Tongue (tissue), 1 donor: ENCODE measurements at regions not wholly inside any gene's neighbourhood (a gene's known extent, or its start where the extent isn't known, plus 50 kb on each side); places are given as distances from the start of the nearest gene placed in this dataset.

Source experiments
- DNase-seq: peaks from one replicate; pipeline ENCODE4 v3.0.0-alpha.2; 2015

DNA sequence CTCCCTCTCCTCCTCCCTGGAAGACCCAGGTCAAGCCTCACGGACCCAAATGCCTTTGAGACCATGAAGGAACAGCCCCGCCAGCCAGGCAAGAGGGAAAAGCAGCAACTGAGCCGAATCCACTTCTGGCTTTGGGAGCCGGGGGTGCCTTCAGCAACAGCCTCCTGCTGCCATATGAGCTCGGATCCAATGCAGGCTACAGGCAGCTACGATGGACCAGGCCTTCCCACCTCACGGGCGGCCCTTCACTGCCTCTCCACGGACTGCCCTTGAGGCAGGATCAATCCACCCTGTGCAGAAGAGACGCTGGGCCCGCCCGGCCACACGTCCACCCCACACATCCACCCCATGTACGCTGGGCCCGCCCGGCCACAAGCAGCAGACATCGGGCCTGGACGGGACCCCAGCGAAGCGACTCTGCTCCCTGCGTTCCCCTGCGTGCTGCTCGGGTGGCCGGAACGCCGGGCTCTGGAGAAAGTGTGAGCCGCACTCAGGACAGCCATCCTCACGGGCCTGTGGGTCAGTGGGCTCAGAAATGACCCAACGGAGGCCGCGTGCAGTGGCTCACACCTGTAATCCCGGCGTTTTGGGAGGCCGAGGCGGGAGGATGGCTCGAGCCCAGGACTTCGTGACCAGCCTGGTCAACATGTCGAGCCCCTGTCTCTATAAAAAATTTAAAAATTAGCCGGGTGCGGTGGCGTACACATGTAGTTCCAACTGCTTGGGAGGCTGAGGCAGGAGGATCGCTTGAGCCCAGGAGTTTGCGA lies 82.0 kb downstream of the FOXL3 start:
- DNase-seq, result no peak

DNA sequence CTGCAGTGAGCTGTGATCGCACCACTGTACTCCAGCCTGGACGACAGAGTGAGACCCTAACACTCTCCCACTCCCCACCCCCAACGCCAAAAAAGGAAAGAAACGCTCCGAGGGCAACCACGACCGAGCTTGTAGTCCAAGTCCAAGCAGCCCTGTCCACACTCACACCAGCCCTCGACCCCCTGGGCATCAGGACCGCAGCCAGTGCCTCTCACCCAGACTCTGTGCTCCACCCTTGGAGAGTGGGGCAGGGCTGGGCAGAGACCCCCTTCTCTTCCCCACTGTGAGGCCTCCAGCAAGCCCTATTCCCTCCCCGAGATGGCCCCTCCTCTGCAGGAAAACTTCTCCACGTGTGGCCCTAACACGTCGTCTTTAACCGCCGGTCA lies 82.6 kb downstream of the FOXL3 start:
- no peak for DNase-seq

DNA sequence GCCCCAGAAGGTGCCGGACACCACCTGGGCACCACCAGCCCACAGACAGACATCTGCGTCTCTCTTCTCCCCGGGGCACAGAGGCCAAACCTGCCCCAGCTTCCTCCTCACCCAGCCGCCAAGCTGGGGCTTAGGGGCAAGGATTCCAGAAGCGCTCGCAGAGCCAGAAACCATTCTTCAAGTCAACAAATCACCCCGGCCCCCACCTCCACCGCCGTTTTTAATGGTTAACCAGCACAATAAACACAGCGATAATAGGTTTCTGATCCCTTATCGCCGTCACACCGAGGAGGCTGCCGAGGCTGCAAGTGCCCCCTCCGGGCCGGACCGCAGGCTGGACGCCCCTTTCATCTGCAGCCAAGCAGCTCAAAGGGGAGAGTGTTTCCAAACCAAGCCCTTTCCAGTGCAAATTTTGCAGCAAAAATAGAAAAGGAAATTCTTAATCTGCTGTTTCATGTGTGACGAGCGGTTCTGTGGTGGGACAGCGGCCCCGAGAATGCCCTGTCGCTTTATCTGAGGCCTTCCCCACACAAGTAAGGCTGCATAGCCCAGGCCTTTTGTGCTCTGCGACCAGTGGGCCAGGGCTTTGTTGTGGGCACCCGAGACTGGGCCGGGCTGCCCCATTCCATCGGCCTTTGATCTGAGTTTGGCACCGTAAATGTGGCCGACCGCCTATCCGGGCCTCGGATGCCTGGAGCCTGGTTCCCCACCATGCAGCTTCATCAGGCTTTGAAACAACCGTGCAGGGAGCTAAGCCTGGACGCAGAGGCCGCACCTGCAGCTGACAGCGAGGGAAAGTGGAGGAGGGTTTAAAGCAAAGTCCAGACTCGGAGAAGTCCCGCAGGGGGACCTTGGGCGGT lies 83.2 kb downstream of the FOXL3 start:
- DNase-seq, result no peak

DNA sequence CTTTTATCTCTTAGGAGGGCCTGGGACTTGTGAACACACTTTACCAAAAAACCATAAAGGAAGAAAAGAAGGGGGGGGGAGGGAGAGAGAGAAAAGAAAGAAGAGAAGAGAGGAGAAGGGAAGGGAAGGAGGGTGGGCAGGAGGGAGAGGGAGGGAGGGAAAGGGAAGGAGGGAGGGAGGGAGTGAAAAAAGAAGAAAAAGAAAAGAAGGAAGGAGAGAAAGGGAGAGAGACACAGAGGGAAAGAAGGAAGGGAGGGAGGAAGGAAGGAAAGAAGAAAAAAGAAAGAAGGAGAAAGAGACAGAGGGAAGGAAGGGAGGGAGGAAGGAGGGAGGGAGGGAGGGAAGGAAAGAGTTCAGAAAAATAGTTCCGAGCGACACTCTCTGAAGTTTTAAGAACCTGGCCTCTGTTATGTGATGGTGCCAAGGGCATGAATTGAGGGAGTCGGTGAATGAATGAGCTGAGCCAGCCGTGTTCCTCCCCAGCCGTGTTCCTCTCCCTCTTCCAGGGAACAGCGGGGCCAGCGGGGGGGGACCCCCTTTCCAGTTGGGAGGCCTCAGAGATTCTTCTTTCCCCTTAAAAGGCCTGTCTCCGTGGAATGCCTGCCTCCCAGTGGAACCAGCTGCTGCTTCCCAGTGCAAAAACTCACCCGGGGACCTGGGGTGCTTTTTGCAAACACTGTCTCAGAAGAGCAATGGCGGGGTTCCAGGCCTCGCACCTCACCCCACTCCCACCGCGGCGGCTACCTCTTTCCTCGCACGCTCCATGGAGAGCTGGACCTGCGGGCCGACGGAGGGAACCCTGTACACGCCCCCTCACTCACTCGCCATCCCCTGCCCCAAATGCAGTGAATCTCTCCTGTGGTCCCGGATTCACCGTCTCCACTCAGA lies 84.1 kb downstream of the FOXL3 start:
- DNase-seq, result peak; percentile 60

DNA sequence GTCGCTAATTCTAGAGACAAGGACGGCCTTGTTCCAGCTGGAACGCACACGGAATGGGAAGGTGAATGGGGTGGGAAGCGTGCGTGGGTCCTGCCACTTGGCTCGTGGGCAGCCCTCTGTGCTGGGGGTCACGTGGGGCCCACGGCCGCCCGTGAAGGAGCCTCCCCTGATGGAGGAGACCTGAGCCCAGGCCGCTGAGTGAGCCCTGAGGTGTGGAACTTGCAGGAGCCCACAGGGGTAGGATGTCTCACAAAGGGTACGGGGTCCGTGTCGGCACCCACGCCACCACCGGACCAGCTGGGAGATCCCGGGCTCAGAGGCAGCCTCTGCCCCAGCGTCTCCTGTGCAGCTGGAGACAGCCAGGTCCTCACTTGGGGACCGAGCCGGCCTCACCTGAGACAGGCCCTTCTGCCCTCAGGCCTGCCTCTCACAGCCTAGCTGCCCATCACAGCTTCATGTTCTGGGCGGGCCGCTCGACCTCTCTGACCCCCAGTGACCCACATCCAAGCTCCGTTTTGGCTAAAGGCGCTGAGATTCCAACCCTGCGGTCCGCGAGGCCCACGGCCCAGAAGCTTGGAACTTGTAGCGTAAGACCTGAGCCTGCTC lies 84.8 kb downstream of the FOXL3 start:
- DNase-seq, result no peak

DNA sequence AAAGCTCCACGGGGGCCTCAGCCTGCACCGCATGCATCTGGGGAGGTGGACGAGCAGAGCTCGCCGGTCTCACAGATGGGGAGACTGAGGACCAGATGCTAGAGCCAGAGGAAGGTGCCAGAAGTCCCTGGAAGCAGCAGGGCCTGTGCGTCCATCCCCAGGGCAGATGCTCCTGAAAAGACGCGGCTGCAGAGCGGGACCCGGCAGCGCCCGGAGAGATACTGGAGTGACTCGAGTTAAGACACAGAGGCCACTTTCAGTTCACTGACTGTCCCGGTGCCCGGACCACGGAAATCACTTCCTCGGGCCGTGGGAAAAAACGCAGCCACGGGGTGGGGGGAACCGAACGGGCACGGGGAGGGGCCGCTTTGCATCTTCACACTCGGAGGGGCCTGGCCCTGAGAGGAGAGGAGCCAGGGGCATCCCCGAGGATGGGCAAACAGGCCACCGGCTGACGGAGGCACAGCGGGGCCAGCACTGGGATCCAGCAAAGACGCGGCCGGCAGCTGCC lies 85.4 kb downstream of the FOXL3 start:
- no peak for DNase-seq

DNA sequence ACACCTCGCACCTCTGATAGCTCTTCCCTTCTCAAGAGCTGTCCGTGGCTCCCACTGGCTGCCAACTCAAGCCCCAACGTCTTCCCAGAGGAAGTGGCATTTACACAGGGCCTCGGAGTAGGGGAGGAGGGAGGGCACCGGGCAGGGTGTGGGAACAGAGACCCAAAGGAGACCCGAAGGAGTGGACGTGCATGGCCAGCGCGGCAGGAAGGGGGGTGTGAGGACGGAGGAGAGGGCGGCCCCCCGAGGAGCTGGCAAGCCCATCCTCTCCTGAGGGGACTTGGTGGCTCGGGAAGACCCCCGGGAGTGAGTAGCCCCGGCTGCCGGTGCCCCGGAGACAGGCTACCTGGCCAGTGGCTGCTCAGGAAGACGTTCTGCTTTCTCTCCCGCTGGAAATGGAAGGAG lies 85.9 kb downstream of the FOXL3 start:
- DNase-seq, result no peak

DNA sequence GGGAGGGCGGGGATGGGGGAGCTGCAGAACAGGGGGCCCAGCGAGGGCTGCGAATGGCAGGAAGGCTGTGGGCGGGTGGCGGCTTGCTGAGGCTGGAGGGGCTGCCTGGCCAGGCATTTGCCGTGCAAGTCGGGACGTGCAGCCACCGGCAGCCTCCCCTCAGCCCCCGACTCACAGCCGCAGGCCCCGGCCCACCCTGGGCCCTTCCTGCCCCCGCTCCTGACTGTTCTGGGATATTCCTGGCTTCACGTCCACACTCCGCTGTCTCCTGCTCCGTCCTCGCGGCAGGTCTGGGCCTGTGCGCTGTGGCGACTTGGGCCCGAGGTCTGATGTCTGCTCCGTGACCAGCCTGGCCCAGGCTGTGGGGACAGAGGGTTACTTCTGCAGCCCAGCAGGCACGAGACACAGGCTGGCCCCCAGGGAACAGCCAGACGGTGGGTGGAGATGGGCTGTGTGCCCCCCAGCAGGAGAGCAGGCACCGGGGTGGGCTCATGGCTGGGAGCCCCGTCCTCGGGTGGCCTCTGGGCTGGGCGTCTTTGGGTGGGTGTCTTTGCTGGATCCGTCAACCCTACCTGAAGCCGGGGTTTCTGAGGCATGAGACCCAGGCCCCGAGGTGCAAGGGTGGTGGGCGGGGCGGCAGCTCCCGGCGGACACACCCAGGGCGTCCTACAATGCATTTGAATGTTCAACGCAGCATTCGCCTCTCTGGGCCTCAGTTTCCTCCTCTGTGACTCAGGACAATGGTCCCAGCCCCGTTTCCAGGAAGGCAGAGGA lies 86.5 kb downstream of the FOXL3 start:
- DNase-seq, result peak; percentile 77

DNA sequence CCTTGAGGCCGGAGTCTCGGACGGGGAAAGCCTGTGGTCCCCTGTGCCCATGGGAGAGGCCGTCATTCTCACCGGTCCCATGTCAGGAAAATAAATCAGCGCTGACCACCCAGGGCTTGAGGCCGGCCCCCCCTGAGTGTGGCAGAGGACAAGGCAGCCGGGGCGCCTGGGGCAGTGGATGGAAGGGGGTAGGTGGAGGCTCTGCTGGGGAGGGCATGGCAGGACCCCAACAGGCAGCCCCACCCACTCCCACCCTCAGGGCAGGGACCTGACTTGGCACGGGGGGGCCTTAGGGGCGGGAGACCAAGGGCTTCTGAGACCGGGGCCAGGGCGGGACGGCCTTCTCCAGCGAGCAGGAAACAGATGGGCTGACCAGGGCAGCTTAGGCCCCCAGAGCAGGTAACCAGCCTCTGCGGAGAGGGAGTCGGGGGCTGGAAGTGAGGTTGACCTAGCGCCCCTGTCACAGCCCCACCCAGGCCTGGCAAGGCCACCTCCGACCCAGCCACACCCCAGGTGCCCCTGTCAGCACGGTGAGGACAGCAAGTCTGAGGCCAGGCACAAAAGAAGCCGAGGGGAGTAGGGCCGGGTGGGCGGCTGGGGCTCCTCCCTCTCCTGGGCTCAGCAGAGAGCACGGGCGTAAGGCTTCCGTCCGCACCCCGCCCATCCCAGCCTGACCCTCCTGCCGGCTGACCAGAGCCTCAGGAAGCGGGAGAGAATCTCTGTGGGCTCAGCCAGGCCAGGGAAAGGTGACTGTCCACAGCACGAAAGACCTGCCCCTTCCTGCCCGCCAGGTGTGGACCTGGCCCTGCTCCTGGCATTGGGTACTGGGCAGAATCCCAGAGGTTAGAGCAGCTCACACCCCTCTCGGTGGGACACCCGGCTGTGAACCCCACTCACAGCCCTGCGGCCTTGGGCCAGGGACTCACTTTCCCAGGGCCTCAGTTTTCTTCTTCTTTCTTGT lies 87.4 kb downstream of the FOXL3 start:
- no peak for DNase-seq

DNA sequence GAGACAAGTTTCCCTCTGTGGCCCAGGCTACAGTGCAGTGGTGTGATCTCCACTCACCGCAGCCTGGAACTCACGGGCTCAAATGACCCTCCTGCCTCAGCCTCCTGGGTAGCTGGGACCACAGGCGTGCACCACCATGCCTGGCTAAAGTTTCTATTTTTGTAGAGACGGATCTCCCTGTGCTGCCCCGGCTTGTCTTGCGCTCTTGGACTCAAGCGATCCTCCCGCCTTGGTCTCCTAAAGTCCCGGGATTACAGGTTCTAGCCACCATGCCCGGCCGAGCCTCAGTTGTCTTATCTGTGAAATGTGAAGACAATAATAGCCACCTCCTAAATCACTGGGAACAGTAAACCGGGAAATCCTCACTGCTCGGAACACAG lies 88.1 kb downstream of the FOXL3 start:
- DNase-seq, result no peak

DNA sequence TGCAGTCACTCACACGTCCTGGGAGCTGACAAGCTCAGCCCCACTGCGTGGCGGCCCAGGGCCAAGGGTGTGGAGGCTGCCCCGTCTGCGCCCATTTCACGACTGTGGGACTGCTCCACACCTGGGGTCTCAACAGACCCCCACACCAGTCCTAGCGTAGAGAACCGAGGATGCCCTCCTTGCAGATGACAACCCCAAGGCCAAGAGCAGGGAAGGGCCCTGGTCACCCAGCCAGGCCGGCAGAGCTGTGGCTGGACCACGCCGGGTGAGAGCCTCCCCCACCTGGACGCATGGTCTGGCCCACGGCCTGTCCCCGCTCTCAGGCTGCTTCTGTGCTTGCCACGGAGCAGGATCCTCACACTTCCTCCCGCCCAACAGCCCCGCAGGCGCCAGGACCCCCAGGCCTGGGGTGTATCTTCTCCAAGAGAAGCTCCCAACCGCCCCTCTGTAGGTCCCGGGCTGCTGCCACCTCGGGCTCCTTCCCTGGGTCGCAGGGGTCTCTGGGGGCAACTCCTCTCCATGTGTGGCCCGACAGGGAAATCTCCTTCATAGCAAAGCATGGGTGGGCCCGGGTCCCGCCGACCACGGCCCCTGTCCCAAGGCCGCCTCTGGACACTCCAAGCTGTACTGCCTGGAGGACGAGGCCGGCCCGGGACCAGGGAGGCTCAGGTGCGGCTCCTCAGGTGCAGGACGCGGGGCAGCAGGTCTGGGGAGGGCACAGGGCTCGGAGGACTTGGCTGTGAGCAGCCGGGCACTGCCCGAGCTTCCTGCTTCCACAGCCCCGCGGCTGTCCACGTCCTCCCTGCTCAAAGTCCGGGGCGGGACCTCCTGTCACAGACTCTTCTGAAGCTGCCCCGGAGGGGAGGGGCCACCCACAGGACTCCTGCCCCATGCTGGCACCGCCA lies 88.8 kb downstream of the FOXL3 start:
- no peak for DNase-seq

DNA sequence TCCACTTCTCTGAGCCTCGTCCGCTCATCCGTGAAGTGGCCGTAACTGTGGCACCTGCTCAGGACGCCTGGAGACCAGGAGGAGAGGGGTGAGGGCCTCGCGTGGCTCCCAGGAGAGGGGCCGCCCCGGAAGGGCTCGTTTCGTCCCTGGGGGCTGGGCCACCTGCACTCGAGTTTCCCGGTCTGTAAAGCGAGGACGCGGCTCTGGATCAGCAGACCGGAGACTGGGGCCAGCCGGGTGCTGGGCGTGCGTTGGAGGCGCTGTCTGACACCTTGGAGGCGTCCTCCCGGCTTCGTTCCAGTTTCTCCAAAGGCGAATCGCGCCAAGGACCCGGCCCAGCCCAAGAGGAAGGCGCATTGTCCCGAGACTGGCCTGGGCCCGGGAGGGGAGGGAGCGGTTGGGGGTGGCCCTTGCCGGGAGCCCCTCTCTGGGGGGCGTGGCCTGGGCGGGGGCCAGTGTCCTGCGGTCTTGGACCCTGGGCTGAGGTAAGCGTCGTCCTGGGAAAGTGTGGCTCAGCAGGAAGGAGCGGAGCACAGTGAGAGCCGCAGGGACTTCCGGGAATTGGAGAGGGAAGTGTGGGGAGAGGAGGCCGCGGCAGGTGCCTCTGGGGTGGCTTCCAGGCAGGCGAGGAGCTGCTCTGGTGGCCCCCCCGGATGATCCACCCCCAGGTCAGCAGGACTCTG lies 89.6 kb downstream of the FOXL3 start:
- no peak for DNase-seq

DNA sequence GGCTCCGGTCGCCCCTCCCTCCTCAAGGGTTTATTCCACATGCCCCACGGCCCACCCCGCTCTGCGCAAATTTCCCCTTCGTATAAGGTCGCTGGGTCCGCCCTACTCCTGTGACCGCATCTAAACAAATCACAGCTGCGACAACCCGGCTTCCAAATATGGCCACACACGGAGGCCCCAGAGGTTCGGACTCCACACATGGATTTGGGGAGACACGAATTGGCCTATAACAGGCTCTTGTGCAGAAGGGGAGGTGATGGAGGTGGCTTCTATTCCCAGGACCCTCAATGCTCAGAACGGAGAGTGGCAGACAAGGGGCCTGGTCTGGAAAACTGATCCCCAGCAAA lies 90.1 kb downstream of the FOXL3 start:
- peak; percentile 82 for DNase-seq

DNA sequence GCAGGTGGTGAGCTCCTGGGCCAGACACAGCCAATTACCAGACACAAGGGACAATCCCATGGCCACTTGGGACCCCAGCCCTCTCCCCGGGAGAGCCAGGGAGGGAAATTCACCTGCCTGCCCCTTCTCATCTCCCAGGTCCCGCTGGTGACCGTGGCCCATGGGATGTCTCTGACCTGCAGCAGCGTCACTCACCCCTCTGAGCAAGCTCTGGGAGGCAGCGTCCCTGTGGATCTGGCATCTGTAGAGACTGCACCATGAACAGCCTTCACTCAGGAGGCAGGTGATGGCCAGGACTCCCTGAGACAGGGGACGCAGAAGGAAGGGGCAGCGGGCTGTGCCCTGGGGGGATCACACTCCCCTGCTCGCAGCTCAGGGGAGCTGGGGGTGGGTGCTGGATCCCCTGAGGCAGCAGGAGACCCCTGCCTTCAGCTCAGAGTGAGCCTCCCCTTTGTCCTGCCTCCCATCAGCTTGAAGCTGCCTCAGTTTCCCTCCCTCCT lies 90.8 kb downstream of the FOXL3 start:
- peak; percentile 50 for DNase-seq

DNA sequence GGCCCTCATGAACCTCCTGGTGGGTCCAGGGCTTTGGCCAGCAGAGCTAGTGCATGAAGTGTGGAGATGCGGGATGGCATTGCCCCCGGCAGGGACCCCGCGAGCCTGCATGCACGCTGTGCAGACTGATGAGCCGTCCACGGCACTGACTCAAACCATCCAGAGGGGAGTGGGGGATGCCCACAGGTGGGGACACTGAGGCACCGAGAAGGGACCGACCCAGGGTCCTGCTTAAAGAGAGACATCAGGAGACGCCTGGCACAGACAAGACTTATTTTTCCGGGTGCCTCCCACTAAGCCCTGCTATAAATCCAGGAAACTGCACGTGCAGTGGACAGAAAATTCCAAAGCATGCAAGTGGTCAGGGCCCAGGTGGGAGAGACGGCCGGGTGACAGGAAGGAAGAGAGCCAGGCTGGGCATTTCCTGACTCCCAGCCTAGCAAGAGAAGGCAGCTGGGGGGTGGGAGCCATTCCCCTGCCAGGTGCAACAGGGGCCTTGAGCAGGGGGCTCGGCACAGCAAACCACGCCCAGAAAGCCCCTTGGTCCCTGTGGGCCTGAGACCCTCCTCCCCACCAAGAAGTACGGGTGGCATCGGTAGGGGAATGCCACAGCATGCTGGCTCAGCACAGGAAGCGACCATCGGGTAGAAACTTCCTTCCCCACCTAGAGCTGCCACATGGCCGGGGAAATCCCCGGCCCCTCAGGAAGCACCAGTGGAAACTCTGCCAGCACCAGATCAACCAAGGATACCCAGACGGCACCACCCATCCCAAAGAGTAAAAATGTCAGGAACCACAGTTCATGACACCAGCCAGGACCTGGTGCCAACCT lies 91.5 kb downstream of the FOXL3 start:
- DNase-seq, result no peak

DNA sequence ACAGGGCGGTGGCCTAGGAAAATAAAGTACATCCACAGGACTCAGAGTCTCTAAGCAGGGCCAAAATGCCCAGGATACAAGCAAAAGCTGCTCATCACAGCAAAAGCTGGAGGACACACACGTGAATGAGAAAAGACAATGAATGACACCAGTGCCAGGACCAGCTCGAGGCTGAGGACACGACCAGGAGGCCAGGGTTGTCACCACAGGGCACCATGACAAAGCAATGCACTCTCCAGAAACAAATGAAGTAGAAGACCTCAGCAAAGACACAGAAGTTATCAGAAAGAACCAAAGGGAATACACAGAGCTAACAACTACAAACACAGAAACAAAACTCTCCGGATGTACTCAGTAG lies 92.1 kb downstream of the FOXL3 start:
- no peak for DNase-seq

DNA sequence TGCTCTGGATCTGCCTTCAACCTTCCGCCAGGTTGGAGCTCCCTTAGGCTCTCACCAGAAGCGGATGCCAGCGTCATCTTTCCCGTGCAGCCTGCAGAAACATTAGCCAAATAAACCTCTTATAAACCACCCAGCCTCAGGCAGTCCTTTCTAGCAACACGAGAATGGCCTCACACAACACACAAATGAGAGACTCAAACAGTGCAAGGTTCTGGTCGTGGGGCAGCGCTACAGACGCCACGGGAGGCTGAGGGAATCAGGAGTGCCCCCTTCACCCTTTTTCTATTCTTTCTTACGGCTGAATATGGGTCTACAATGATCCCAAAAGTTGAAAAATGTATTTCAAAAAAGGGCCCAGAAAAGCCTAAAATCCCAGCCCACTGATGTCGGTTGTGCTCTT lies 96.4 kb downstream of the FOXL3 start:
- no peak for DNase-seq
